ENCODE measurements at regions not wholly inside any gene's neighbourhood (a gene's known extent, or its start where the extent isn't known, plus 50 kb on each side); places are given as distances from the start of the nearest gene placed in this dataset.

- no peaks in the 10 kb centered on the region for H3K9me3 Mint-ChIP-seq (ENCODE audit: low read depth, unreplicated experiment)
- H3K27me3 Mint-ChIP-seq (ENCODE audit: unreplicated experiment), result no peaks in the 10 kb centered on the region
- H3K36me3 Mint-ChIP-seq (ENCODE audit: insufficient read depth, unreplicated experiment), result no peaks in the 10 kb centered on the region
- intact Hi-C loops (cut with micrococcal nuclease; ENCODE audit: unreplicated experiment), result no loop called here
- BruUV-seq (replicated peaks), result no TSS peak
- TF ChIP-seq, protein P1, sequence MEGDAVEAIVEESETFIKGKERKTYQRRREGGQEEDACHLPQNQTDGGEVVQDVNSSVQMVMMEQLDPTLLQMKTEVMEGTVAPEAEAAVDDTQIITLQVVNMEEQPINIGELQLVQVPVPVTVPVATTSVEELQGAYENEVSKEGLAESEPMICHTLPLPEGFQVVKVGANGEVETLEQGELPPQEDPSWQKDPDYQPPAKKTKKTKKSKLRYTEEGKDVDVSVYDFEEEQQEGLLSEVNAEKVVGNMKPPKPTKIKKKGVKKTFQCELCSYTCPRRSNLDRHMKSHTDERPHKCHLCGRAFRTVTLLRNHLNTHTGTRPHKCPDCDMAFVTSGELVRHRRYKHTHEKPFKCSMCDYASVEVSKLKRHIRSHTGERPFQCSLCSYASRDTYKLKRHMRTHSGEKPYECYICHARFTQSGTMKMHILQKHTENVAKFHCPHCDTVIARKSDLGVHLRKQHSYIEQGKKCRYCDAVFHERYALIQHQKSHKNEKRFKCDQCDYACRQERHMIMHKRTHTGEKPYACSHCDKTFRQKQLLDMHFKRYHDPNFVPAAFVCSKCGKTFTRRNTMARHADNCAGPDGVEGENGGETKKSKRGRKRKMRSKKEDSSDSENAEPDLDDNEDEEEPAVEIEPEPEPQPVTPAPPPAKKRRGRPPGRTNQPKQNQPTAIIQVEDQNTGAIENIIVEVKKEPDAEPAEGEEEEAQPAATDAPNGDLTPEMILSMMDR (IDR thresholded peaks at IDR 0.05; ENCODE audit: unreplicated experiment), result no peak
- CTCF ChIA-PET, result interaction anchor here (0.6 kb wide), 1 partner anchor 599 kb away, joined by 3 read pairs; no protein-coding TSS in a partner anchor
- no peaks in the 10 kb centered on the region for H3K4me1 Mint-ChIP-seq (ENCODE audit: low read depth, unreplicated experiment)
- H3K27ac Mint-ChIP-seq (ENCODE audit: unreplicated experiment), result no peak overlapping the region
- DNase-seq, result no peak
- H3K4me3 Mint-ChIP-seq (ENCODE audit: low read depth, unreplicated experiment), result no peak overlapping the region
These were observed 806.3 kb upstream of the NECTIN3 start for GRCh38 chr3:110265302-110265701.

GRCh38 chr3:110267304-110267845 is 804.2 kb upstream of the NECTIN3 start:
- intact Hi-C loops (cut with micrococcal nuclease; ENCODE audit: unreplicated experiment), result no loop called here
- no TSS peak for BruUV-seq (replicated peaks)
- H3K27ac Mint-ChIP-seq (ENCODE audit: unreplicated experiment), result no peak overlapping the region
- H3K9me3 Mint-ChIP-seq (ENCODE audit: low read depth, unreplicated experiment), result no peaks in the 10 kb centered on the region
- TF ChIP-seq, protein P1 (IDR thresholded peaks at IDR 0.05; ENCODE audit: unreplicated experiment), result no peak
- H3K4me3 Mint-ChIP-seq (ENCODE audit: low read depth, unreplicated experiment), result no peak overlapping the region
- CTCF ChIA-PET, result no interaction called here
- H3K36me3 Mint-ChIP-seq (ENCODE audit: insufficient read depth, unreplicated experiment), result no peaks in the 10 kb centered on the region
- no peaks in the 10 kb centered on the region for H3K27me3 Mint-ChIP-seq (ENCODE audit: unreplicated experiment)
- no peaks in the 10 kb centered on the region for H3K4me1 Mint-ChIP-seq (ENCODE audit: low read depth, unreplicated experiment)
- no peak for DNase-seq

GRCh38 chr3:110272525-110272924 is 799.1 kb upstream of the NECTIN3 start:
- Mint-ChIP-seq H3K27ac (ENCODE audit: unreplicated experiment) (no peak overlapping the region), H3K27me3 (ENCODE audit: unreplicated experiment) (no peaks in the 10 kb centered on the region), H3K36me3 (ENCODE audit: insufficient read depth, unreplicated experiment) (no peaks in the 10 kb centered on the region), H3K4me1 (ENCODE audit: low read depth, unreplicated experiment) (no peaks in the 10 kb centered on the region), H3K4me3 (ENCODE audit: low read depth, unreplicated experiment) (no peak overlapping the region), H3K9me3 (ENCODE audit: low read depth, unreplicated experiment) (no peaks in the 10 kb centered on the region)
- intact Hi-C loops (cut with micrococcal nuclease; ENCODE audit: unreplicated experiment), result no loop called here
- CTCF ChIA-PET, result no interaction called here
- no peak for DNase-seq
- BruUV-seq (replicated peaks), result no TSS peak
- TF ChIP-seq, protein P1 (IDR thresholded peaks at IDR 0.05; ENCODE audit: unreplicated experiment), result no peak

- intact Hi-C loops (cut with micrococcal nuclease; ENCODE audit: unreplicated experiment), result no loop called here
- DNase-seq, result no peak
- CTCF ChIA-PET, result no interaction called here
- no TSS peak for BruUV-seq (replicated peaks)
- H3K4me3 Mint-ChIP-seq (ENCODE audit: low read depth, unreplicated experiment), result no peak overlapping the region
- H3K36me3 Mint-ChIP-seq (ENCODE audit: insufficient read depth, unreplicated experiment), result no peaks in the 10 kb centered on the region
- TF ChIP-seq, protein P1 (IDR thresholded peaks at IDR 0.05; ENCODE audit: unreplicated experiment), result no peak
- H3K4me1 Mint-ChIP-seq (ENCODE audit: low read depth, unreplicated experiment), result no peaks in the 10 kb centered on the region
- H3K9me3 Mint-ChIP-seq (ENCODE audit: low read depth, unreplicated experiment), result peaks cover 3% of the 10 kb centered on the region
- H3K27me3 Mint-ChIP-seq (ENCODE audit: unreplicated experiment), result no peaks in the 10 kb centered on the region
- H3K27ac Mint-ChIP-seq (ENCODE audit: unreplicated experiment), result no peak overlapping the region
These were observed 779.6 kb upstream of the NECTIN3 start for GRCh38 chr3:110291886-110292501.

All from Calu3 (cell line).